Vagina (tissue), 2 donors: ENCODE measurements at regions not wholly inside any gene's neighbourhood (a gene's known extent, or its start where the extent isn't known, plus 50 kb on each side); places are given as distances from the start of the nearest gene placed in this dataset.

Source experiments
- DNase-seq, 2 donors: peaks; one replicate each; pipeline ENCODE4 v3.0.0-alpha.2; 2017; ENCODE audit errors: extremely low spot score in 2 of 2
- H3K27ac ChIP-seq: fragments of 200-600 bp; sonication (generic); one replicate; pipeline ENCODE4 v1.5.1; 2019
- H3K27me3 ChIP-seq: fragments of 200-600 bp; sonication (generic); one replicate; pipeline ENCODE4 v1.5.1; 2019
- H3K36me3 ChIP-seq, 2 donors: fragments of 200-600 bp; sonication (generic); one replicate each; pipeline ENCODE4 v1.5.1; 2017 to 2019
- H3K4me1 ChIP-seq: fragments of 200-600 bp; sonication (generic); one replicate; pipeline ENCODE4 v1.5.1; 2019
- H3K4me3 ChIP-seq, 2 donors: fragments of 200-600 bp; sonication (generic); 1 replicate in 1 of 2; 2 replicates in 1 of 2; pipeline ENCODE4 v1.5.1; 2016 to 2019
- H3K9me3 ChIP-seq: fragments of 200-600 bp; sonication (generic); one replicate; pipeline ENCODE4 v1.5.1; 2019
- CTCF ChIP-seq, 3 experiments: fragments of 450-650 bp in 2 of 3; fragments of 200-600 bp in 1 of 3; sonication (generic) in 1 of 3; IDR thresholded peaks; one replicate each; pipeline ENCODE4 v1.5.1; 2017 to 2019; ENCODE audit warnings: antibody characterized with exemption in 3 of 3, mild to moderate bottlenecking in 2 of 3, moderate library complexity in 2 of 3
- POLR2A ChIP-seq, 2 donors: fragments of 450-650 bp; IDR thresholded peaks; one replicate each; pipeline ENCODE4 v1.6.1; 2017; ENCODE audit warnings: antibody characterized with exemption in 2 of 2, mild to moderate bottlenecking in 2 of 2, moderate library complexity in 2 of 2
- POLR2AphosphoS5 ChIP-seq, 2 donors: sonication (generic); formaldehyde crosslinking; IDR thresholded peaks; one replicate each; pipeline ENCODE4 v1.9.0; 2017; ENCODE audit warnings: antibody characterized with exemption in 2 of 2, mild to moderate bottlenecking in 2 of 2, low read depth in 1 of 2; ENCODE audit not compliant: insufficient read depth in 1 of 2
- intact Hi-C: fragments of 100-400 bp; cut with DNase I; formaldehyde crosslinking; loops from one replicate; pipeline ENCODE4 v1.15.1; 2023

- H3K4me1 ChIP-seq: no peaks in the 10 kb centered on the region
- no peak overlapping the region for H3K4me3 ChIP-seq
- no peak for DNase-seq
- no peaks in the 10 kb centered on the region for H3K36me3 ChIP-seq
- TF ChIP-seq POLR2AphosphoS5 (IDR thresholded peaks at IDR 0.05; ENCODE audit: insufficient read depth in 1 of 2, low read depth in 1 of 2) (no peak), POLR2A (IDR thresholded peaks at IDR 0.05) (no peak), CTCF (IDR thresholded peaks at IDR 0.05) (no peak)
- intact Hi-C loops: no loop called here
- no peak overlapping the region for H3K27ac ChIP-seq
- no peaks in the 10 kb centered on the region for H3K9me3 ChIP-seq
- H3K27me3 ChIP-seq: no peaks in the 10 kb centered on the region
These were observed 49.8 kb upstream of the GNG12 start for GRCh38 chr1:67883069-67883468.
